HG03064 (cell line): ENCODE measurements at regions not wholly inside any gene's neighbourhood (a gene's known extent, or its start where the extent isn't known, plus 50 kb on each side); places are given as distances from the start of the nearest gene placed in this dataset.
"Not testable (repeated sequence)": the region's sequence is repeated elsewhere in the genome, so short reads cannot be mapped to it uniquely, and the experiment has no call there.

ENCODE experiments used
- ATAC-seq: cut with Tn5 transposase; IDR thresholded peaks from one replicate; pipeline ENCODE4 v1.9.1; 2021; ENCODE audit warnings: low read depth; ENCODE audit not compliant: unreplicated experiment

GRCh38 chr22:49698616-49699015, 129.1 kb downstream of the BRD1 start:
- ATAC-seq = not testable (repeated sequence)

DNA sequence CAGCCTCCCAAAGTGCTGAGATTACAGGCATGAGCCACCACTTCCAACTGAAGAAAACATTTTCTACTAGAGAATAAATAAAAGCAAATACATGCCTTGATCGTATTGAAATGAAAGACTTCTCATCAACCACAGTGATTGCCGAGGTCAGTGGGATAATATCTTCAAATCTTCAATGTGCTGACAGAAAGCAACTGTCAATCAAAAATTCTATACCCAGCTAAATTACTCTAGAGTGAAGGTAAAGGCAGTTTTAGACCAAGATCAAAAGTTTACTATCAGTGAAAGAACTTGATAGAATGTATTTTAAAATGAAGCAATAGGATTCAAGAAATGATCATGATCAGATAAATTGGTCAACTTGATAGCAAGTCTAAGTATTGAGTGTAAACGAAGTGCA, 130.6 kb downstream of the BRD1 start:
- no peak for ATAC-seq

DNA sequence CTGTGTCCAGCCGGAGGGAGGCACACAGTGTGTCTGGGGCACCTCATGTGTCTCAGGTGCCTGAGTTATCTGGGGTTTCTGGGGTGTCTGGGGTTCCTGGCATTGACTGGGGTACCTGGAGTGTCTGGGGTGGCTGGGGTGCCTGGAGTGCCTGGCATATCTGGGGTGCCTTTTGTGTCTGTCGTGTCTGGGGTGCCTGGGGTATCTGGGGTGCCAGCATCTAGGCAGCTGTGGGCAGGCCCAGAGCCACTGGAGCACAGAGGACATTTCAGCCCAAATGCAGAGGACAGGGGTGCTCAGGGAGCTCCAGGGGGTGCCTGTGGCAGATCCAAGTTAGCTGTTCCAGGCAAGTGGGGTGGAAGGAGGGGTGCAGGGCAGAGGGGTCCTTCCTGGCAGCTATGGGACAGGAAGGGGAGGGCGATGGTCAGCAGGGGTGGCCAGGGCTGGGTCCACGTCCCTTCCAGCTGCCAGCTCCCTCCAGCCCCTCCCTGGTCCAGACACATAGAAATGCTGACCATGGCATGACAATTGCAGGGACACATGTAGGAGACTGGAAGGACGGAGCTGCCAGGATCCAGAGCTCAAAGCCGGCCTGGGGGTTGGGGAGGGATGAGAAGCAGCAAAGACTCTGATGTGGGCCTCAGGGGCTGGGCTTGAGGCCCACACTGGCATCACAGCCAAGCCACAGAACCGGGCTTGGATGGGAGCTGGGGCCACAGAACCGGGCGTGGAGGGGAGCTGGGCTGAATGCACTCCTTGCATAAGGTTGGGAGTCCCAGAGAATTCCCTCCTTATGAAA, 133.0 kb downstream of the BRD1 start:
- ATAC-seq = no peak

- ATAC-seq = no peak
These were observed 133.8 kb downstream of the BRD1 start for GRCh38 chr22:49693848-49694247.

- ATAC-seq = no peak
These were observed 134.3 kb downstream of the BRD1 start for GRCh38 chr22:49693416-49693815.

GRCh38 chr22:49692499-49693225, 135.0 kb downstream of the BRD1 start:
- ATAC-seq = no peak

- ATAC-seq = no peak
These were observed 136.4 kb downstream of the BRD1 start for GRCh38 chr22:49691256-49691655.

GRCh38 chr22:49690454-49690853, 137.2 kb downstream of the BRD1 start:
- no peak for ATAC-seq

DNA sequence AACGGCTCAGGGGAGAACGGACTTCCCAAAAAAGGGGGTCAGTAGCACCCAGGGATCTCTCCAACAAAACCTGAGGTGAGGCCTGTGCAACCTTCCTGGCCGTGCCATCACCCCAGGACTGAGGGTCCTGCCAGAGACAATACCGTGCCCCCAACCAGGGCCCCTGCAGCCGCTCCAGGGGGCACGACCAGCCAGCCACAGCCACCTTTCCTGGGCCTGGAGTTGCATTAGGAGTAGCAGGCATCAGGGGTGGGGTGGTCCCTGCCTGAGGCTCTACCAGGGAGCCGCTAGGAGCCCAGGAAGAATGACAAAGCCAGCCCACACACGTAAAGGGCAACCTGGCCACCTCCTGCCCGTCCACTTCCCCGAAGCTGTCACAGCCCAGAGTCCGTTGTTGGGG, 137.8 kb downstream of the BRD1 start:
- ATAC-seq = no peak

- no peak for ATAC-seq
These were observed 138.4 kb downstream of the BRD1 start for GRCh38 chr22:49689255-49689770.

- no peak for ATAC-seq
These were observed 139.0 kb downstream of the BRD1 start for GRCh38 chr22:49688516-49689254.

GRCh38 chr22:49687786-49688515, 139.7 kb downstream of the BRD1 start:
- no peak for ATAC-seq

DNA sequence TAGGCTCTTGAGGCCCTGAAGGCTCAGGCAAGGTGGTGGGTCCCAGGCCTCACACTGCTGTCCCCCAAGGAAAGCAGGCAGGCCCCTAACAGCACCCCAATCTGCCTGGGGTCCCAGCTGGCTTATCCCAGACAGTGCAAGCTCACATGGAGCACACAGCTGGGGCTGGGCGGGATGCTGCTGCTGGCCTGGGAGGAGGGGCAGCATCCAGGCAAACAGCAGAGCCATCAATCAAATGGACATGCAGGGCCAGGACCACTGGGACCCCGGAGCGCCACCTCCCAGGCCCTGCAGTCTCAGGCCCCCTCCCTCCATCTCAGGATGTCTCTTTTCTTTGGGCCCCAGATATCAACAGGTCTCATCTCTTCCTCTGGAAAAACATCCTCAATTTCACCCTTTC, 140.3 kb downstream of the BRD1 start:
- ATAC-seq = no peak

- ATAC-seq = no peak
These were observed 141.0 kb downstream of the BRD1 start for GRCh38 chr22:49686495-49687219.

DNA sequence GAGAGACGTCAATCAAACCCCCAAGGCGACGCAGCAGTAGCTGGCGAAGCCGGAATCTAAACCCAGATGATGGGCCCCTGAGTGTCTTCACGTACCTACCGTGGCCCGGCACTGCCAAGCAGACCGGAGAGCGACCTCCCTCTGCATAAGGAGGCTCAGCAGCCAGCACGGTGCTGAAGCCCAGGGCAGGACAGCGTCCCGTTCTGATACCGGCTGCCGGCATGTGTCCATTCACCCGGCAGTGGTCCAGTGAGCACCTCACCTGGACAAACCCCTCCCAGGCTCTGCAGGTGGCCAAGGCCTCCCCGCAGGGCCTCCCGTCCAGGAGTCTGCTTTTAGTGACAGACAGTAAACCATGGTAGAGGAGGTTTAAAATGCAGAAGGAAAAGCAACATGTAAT, 142.0 kb downstream of the BRD1 start:
- no peak for ATAC-seq

DNA sequence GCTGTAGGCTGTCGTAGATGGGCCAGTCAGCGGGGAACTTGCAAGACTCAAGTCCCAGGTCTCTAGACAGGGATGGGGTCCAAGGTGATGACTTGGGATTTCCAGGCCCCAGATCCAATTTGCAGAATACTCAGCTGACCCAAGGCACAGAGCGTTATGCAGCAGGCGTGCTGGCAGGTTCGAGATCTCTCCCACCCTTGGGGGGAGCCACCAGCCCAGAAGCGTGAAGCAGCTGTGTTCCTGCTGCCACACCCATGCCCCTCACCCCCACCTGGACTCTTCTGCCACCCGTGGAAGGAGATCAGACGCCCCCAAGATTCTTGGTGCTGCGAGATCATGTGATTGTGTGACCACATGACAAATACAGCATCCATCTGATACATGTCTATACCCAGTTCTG, 142.6 kb downstream of the BRD1 start:
- no peak for ATAC-seq

- no peak for ATAC-seq
These were observed 144.6 kb downstream of the BRD1 start for GRCh38 chr22:49683032-49683431.

GRCh38 chr22:49680819-49681218, 146.9 kb downstream of the BRD1 start:
- ATAC-seq = not testable (repeated sequence)

- no peak for ATAC-seq
These were observed 148.9 kb downstream of the BRD1 start for GRCh38 chr22:49678842-49679170.
